Esophagus squamous epithelium (tissue), 4 donors: ENCODE measurements at regions not wholly inside any gene's neighbourhood (a gene's known extent, or its start where the extent isn't known, plus 50 kb on each side); places are given as distances from the start of the nearest gene placed in this dataset.

Source experiments
- POLR2A ChIP-seq, 4 donors: fragments of 450-650 bp; IDR thresholded peaks; one replicate each; pipeline ENCODE4 v1.6.1; 2017; ENCODE audit warnings: antibody characterized with exemption in 4 of 4, mild to moderate bottlenecking in 4 of 4, moderate library complexity in 3 of 4
- TF ChIP-seq, protein P1 (sequence below), 6 experiments: fragments of 450-650 bp in 4 of 6; fragments of 200-600 bp in 2 of 6; sonication (generic) in 2 of 6; IDR thresholded peaks; one replicate each; pipeline ENCODE4 v1.5.1; 2016 to 2019; ENCODE audit warnings: antibody characterized with exemption in 6 of 6, mild to moderate bottlenecking in 4 of 6, moderate library complexity in 4 of 6

DNA sequence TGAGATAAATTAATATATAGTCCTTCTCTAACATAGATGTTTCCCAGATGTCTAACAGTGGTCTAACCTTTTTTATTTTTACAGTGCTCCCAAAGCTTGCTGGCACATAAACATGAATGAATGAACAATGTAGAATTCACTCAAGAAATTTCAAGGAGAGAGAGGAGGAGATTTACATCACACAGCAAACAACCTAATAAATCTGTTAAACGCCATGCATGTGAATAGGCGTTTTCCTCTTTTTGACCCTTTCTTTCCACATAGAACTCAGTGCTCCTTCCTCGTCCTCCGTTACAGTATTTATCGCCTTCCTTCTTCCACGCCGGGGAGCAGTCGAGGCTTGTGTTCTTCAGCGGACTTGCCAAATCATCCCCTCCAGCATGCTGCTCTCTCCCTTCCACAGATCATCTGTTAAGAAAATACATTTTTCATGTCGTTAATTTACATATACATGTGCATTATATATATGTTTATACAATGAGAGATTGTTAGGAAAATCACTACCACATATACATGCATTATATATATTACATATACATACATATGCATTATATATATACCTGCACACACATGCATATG lies 93.0 kb downstream of the SLC35B3 start:
- TF ChIP-seq POLR2A (IDR thresholded peaks at IDR 0.05): no peak
- TF ChIP-seq, protein P1, sequence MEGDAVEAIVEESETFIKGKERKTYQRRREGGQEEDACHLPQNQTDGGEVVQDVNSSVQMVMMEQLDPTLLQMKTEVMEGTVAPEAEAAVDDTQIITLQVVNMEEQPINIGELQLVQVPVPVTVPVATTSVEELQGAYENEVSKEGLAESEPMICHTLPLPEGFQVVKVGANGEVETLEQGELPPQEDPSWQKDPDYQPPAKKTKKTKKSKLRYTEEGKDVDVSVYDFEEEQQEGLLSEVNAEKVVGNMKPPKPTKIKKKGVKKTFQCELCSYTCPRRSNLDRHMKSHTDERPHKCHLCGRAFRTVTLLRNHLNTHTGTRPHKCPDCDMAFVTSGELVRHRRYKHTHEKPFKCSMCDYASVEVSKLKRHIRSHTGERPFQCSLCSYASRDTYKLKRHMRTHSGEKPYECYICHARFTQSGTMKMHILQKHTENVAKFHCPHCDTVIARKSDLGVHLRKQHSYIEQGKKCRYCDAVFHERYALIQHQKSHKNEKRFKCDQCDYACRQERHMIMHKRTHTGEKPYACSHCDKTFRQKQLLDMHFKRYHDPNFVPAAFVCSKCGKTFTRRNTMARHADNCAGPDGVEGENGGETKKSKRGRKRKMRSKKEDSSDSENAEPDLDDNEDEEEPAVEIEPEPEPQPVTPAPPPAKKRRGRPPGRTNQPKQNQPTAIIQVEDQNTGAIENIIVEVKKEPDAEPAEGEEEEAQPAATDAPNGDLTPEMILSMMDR (IDR thresholded peaks at IDR 0.05): no peak
